Right hindlimb (tissue), 1 donor: ENCODE measurements at regions not wholly inside any gene's neighbourhood (a gene's known extent, or its start where the extent isn't known, plus 50 kb on each side); places are given as distances from the start of the nearest gene placed in this dataset.
"Not testable (repeated sequence)": the region's sequence is repeated elsewhere in the genome, so short reads cannot be mapped to it uniquely, and the experiment has no call there.

Source experiments
- DNase-seq: peaks from one replicate; pipeline ENCODE4 v3.0.0-alpha.2; 2018

DNA sequence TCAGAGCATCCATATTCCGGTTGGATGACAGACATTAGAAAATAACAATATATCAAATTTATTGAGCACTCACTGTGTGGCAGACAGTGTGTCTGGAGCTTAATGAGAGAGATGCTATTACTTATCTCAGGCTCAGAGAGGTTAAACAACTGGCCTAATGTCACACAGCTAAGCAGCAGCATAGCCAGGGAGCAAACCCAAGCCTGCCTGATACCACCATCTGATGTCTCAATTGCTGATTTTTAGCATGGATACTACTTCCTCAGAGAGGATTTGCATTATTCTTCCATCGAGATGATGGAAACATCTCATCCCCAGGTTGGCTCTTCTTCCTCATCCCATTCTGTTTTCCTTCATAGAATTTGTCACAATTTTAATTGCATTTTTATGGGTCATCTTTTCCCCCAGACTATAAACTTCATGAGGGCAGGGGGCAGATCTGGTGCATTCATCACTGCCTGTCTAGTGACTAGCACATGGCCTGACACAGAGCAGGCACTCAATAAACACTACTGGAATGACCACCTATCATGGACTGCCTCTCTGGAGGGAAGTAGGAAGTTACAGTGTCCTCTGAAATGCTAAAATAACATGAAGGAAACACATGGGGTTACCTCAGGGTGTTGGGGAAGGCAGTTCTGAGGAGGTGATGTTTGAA, 344.8 kb upstream of the CCL2 start:
- DNase-seq = no peak

DNA sequence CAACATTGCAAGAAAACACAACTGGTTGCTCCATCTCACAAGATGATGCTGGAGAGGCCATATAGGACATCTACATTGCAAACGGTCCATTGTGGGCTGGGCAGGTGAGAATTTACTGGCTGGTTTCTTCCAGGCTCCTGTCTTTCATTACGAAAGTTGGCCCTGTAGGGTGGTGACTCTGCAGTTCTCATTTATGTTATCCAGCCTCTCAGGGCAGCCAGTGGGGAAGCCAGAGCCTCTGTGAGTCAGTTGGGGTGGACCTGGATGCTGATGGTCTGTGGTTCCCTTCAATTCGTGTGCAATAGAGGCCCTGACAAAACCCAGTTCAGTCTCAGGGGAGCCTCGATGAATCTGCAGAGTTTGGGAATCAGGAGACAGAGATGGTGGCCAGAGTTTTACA, 341.0 kb upstream of the CCL2 start:
- no peak for DNase-seq

DNA sequence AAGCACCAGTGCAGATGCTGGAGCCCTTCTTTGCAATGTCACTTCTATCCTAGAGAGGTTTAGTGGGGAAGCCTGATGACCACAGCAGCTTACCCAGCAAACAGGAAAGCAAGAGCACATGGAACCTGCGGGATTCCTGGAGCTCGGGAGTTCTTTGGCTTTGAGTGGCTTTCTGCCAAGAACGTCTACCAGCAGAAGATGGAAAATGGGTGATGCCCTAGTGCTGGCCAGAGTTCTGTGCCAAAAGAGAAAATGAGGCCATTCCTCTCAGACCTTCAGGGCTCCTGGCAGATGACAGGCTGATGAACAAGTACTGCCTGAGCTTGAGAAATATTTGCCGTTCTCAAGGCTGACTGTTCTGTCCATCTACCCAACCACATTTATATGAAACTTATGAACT, 332.1 kb upstream of the CCL2 start:
- DNase-seq = no peak

DNA sequence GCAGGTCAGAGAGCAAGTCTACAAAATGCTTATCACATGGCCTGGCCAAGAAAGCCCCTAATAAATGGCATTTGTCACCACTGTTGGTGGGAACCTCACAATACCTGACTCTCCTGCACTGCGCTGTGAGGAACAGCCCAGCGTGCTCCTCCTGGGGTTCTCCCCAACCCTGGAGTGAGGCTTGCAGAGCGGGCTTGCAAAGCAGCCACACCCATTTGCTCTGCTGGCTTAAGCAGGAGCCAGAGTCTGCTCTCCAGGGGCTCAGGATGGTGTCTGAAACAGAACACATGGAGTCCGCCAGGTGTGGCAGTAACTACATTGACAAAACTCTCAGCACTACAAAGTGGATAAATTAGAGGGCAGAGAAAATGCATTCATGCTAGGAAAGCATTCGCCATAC, 331.0 kb upstream of the CCL2 start:
- no peak for DNase-seq

DNA sequence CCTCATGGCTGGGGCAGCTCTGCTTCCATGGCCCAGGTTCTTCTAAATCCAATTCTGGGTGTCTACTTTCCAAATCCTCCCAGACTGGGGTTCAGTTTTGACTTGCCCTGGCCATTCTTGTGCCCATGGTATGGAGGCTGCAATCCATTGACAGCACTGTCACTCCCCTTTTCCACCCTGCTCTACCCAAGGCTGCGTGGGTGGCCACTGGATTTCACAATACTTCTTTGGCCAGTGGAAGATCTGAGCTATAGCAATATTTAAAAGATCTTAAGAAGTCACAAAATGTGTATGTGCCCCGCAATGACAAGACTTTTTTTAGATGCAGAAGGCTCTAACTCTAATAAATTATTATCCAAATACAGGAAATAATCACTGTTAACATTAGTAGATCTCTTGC, 329.4 kb upstream of the CCL2 start:
- no peak for DNase-seq

DNA sequence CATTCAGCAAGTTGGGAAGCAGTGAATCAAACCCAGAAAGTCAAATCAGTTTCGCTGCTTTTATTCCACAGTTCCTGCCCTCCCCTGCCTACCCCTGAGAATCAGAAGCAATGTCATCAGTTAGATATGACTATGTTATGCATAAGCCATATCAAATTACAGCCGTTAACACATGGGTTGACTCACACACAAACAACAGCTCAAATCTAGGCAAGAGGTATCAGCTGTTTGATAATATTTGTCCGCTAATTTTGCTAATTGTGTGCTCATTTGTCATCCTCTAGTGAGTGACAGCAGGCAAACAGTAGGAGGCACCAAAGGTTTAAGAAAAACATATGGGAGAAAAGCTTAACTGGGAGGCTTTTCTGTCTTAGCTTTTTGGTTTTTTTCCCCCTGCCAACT, 327.4 kb upstream of the CCL2 start:
- DNase-seq = no peak

DNA sequence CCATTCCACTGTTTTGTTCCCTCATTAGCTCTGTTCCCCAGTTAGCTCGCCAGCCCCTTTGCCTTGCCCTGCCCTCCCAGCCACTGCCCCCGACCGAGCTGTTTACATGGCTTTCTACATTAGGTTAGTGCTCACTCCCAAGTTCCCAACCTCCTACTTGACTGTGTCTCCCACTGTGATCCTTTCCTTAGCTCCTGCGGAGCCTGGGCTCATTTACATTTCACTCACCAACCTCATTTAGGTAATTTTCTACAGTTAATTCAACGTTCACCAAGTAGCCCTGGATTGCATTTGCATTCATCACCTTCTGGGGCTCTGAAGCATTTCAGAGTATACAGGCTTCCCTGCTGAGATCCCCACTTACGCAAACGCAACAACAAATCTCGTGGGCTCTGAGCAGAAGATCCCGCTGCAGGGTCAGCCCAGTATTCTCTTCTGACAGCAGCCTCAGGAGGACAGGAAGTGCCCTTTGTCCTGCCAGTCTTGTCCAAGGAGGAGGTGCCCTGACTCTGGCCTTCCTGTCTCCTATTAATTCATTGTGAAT, 325.8 kb upstream of the CCL2 start:
- no peak for DNase-seq

DNA sequence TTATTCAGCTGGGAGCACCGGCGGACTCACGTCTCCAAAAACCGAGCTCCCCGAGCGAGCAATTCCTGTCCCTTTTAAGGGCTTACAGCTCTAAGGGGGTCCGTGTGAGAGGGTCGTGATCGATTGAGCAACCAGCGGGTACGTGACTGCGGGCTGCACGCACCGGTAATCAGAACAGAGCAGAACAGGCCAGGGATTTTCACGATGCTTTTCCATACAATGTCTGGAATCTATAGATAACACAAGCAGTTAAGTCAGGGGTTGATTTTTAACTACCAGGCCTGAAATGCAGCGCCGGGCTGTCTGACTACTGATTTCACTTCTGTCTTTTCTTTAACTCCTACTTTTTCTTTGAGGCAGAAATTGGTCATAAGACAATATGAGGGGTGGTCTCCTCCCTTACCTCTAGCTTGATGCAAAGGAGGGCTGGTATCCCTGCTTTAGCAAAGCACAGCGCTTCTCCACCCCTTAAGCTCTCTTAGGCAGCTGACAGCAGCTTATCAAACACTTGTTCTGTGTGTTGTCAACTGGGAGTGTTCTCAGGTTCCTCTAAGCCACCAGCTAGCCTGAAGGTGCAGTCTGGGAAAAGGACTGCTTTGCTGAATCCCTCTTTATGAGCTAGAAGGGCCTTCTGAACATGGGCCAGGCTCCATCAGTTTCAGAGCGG, 323.8 kb upstream of the CCL2 start:
- not testable (repeated sequence) for DNase-seq

DNA sequence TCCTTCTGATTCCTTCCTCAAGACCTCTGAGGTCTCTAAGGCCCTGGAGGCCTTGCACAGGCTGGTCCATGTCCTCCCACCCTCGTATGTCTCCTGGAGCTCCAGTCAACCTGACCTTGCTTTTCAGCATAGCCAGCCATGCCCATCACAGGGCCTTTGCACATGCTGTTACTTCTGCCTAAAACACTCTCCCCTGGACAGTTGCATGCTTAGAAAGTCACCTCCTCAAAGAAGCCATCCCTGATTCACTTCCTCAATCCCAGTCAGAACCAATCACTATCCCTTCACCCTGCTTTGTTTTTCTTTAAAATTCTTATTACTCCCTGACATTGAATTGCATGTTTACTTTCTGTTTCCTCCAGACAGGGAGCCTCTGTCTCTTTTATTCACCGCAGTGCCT, 322.1 kb upstream of the CCL2 start:
- DNase-seq = no peak

DNA sequence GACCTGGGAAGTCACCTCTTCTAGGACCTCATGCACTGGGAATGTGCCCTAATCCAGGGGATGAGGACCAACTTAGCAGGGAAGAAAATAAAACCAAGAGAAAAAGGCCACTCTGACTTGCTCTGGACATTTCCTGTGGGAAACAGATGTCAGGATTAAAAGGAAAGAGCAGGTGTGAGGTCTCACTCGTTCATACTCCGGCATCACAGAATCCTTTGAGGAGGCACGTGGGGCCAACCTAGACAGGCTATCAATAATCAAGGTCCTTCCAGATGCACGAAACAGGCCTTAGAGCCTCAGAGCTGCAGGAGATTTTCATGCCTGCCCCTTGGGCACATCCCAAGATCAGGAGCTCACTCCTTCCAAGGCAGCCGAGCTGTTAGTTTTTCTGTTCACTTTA, 321.5 kb upstream of the CCL2 start:
- no peak for DNase-seq

DNA sequence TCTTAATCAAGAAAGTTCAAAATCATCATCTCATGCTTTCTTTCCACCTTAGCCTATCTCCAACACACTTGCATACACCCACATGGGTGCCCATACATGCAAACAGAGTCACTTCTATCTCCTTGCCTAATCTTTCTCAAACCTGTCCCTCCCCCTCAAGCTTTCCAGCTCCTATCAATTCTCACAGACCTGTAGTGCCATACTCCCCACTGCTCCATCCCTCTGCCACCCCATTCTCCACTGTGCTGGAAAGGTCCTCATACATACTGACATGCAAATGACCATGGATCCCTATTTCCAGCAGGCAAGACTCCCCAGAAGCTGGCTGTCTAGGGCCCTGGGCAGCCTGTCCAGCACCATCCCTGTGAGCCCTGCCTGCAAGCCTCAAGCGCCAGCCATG, 320.4 kb upstream of the CCL2 start:
- no peak for DNase-seq

DNA sequence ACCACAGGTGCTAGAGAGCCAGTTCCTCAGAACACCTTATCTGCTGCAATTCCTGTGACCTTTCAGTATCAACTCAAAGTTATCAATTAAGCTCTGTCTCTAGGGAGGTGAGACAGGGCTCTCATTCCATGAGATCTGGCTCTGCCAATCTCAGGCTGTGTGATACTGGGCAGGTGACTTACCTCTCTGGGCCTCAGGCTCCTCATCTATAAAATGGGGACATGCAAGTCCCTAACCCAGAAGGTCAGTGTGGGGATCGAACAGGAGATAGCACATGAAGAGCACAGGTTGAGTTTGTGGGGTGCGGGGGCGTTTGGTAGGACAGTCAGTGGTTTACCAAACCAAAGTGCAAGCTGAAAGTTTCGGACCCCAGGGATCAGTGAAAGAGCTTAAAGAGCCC, 319.3 kb upstream of the CCL2 start:
- DNase-seq = no peak

DNA sequence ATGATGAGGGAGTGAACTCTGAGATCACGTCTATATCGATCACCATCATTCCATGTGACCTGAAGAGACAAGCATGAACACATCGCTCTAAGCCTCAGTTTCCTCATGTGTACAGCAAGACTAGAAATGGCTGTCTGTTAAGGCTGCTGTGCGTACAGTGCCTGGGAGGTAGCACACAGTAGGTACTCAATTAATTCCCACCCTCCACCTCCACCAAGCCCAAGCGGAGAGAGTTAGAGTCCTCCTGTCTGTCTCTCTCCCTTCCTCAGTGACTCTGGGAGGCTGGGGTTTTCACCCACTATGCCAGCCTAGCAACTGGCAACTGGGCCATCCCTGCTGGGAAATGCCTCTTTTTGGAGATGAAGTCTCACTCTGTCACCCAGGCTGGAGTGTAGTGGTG, 318.3 kb upstream of the CCL2 start:
- DNase-seq = no peak

DNA sequence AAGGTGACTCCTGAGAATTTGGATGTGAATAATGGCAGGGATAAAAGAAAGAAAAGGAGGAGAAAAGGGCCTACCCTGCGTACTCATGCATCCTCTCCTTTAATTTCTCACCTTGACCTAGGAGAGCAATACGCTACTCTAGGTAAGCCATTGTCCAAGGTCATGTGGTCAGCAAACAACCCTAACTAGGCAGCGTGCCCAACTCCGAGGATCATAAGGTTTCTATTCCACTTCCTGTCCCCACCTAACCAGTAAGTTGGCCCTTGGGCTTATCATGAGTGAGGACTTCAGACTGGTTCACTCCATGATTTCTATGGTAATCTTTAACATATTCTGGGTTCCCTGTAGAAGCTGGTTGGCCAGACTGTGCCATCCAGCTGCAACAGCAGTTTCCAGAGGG, 315.1 kb upstream of the CCL2 start:
- DNase-seq = no peak

DNA sequence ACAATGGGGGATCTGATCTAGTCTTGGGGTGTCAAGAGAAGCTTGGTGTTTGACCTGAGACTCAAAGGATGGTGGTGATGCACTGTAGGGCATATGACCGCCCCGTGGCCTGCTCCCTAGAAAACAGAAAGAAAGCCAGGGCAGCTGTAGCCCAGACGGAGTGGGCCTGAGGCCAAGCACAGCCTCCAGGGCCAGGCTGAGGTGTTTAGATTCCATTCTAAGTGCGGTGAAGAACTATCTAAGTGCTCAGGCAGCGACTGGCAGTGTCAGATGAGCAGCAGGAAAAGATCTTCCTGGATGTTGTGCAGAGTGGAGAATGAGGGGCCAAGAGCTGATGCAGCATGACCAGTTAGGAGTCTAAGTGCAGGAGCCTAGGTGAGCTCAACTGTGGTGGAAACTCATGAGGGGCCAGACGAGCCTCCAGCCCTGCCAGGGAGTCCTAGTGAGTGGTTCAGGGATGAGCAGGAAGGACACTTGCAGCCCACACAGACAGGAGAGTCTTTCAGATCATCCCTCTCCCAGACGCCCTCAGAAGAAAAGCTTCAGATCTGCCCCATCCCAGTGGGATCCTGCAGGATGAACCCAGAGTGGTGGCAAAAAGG, 314.2 kb upstream of the CCL2 start:
- DNase-seq = no peak

DNA sequence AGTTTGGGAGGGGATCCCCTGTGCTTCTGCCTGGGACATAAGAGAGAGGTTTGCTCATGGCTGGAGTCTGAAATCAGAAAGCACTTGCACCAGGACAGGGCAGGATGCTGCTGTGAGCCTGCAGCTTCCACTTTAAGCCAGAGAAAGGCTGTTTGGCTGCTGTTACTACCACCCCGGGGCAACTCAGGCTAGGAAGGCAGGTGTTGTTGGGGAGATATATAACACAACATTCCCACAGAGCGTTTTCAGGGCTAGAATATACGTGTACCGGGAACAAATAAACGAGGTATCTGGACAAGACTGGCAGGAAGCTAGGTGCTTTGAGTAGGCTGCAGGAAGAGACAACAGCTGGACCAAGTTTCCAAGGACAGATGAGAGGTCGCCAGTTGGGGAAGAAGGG, 313.3 kb upstream of the CCL2 start:
- no peak for DNase-seq

DNA sequence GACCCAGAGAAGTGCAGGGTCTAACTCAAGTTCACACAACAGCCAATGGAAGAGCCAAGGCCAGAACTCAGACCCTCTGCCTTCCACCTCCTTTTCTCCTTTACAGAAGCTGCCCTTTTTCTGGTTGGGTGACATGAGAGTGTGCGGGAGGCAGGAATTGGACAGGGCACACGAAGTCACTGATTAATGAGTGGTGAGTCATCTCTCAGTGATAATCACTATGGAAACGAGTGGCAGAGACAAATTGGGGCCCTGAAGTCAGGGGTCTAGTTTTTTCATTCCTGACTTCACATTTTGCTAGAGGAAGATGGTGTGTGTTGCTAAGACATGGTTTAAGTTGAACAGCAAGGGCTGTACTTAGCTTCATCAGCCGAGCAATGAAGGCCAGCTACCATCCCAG, 312.7 kb upstream of the CCL2 start:
- no peak for DNase-seq

DNA sequence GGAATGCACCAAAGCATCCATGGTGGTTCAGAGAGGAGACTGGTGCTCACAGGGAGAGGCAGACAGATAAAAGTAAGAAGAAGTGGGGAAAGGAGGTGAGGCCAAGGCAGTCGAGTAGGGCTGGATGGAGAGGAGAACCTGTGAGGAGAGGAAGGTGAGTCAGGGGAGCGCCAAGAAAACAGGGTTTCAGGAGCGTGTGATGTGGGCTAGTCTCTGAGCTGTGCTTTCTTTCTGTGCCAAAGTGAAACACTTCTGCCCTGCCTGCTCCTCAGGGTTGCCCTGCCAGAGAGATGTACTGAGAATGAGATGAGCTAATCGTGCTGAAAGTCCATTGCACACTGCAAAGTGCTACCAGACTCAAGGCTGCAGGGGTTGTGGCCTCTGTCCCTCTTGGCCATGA, 310.7 kb upstream of the CCL2 start:
- no peak for DNase-seq

DNA sequence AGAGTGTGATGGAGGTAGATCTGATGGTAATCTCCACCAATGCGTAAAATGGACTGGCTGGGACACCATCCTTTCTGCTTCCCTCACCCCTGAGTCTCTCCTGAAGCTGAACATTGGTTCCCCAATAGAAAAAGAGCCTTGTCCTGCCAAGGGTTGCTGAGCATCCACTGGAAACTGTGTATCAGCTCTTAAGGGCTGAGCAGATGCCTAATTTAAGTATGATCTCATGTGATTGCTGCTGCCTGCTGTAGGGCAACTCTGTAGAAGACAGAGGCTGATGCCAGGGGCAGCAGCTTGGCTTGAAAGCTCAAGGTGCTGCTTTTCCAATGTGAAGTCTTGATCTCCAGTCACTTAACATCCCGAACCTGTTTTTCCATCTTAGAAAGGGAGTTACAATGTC, 310.3 kb upstream of the CCL2 start:
- DNase-seq = no peak

DNA sequence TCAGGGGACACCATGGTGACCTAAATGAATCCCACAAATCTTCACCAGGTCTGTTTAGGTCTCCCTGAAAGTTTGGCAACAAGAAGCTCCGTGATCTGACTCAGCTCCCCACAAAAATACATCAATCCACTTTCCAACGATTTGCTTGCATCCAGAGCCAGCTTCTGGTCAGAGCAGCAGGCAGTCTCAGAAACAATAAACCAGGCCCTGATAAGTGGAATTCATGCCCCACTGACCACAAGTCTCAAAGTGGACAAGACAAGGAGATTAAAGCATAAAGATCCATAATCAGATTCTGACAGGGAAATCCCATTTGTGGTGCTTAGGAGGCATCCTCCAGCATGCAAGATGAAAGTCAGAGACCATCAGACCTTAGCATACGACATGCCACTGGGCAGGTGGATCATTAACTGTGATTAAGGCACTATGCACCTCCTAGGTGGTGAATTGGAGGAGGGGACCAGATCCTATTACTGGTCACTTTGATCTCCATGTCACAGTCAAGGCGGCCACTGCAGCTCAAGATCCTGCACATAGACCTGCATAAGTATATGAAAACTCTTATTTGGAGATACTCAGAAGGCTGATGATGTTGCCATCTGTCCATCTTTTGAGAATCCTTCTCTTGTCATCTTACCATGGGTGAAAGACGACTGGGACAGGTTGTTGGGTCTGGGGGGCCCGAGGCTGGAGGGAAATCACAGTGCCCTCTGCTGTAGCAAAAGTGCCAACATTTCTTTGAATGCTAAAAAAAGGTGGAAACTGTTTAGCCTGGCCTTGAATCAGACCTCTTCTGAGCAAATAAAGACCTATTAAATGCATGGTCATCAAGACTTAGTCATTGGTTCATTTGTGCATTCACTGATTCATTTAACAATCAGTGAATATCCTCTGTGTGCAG, 309.2 kb upstream of the CCL2 start:
- no peak for DNase-seq

DNA sequence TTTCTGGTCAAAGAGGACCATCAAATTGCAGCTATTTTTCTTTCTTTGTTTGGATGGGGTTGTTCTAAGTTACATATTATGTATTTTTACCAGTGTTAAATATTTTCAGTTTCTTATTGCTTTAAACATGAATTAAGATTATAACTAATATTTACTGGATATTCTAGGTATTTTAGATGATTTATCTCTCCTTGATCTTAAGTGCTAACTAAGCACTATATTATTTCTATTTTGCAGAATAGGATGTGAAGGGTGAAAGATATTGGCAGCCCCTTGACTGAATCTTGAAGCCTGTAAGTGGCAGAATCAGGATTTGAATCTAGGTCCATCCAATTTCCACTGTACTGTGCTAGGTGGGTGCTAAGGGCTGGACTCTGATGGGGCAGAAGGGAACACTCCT, 307.3 kb upstream of the CCL2 start:
- DNase-seq = no peak

DNA sequence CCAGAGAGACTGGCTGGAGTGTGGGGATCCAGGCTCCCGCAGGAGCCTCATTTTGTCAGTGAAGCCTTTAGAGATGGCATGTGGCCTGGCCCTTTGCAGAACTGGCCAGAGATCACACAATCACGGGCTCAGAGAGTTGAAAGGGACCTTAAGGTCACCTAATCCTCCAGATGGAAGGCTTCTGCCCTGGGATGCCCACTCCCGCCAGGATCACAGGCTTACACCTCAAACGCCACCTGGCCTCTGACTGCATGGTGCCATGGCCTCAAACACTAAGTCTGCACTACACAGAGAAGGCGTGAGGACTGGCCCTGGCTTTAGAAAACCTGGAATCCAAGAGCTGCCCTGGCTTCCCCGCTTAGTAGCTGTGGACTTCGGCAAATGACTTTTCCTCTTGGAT, 306.8 kb upstream of the CCL2 start:
- no peak for DNase-seq

DNA sequence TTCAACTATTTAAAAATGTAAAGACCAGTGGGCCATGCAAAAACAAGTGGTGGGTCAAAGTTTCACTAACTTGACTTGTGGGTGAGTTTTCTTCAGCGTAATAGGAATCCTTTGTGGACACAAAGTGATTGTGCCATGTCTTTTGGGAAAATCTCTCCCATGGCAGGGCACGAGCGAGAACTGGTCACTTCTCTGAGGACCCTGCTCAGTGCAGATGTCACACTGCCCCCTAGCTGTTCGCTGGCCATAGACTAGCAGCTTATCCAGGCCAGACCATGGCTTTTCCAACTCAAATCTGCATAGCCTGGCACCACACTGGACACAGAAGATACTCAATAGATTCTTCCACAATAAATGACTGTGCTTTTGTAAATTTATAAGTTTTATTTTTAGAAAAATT, 306.0 kb upstream of the CCL2 start:
- no peak for DNase-seq
